Heart left ventricle (tissue), 13 donors: ENCODE measurements at regions not wholly inside any gene's neighbourhood (a gene's known extent, or its start where the extent isn't known, plus 50 kb on each side); places are given as distances from the start of the nearest gene placed in this dataset.

Source experiments
- POLR2A ChIP-seq, 2 donors: fragments of 450-650 bp; IDR thresholded peaks; one replicate each; pipeline ENCODE4 v1.6.1; 2017; ENCODE audit warnings: antibody characterized with exemption in 2 of 2, mild to moderate bottlenecking in 2 of 2, moderate library complexity in 2 of 2
- TF ChIP-seq, protein P1 (sequence below), 12 donors: fragments of 200-600 bp; sonication (generic) in 4 of 12; IDR thresholded peaks; one replicate each; pipeline versions ENCODE4 v1.5.0 to v1.8.0; 2018 to 2022; ENCODE audit warnings: antibody characterized with exemption in 12 of 12, mild to moderate bottlenecking in 5 of 12
- donor health status: ischemic (EF 13 %, LVEDD 7.1; RV severe dilation, severe dysfunction).
- donor health status: DM: no; HTN: yes; CAD: no.
- donor health status: DM: no; HTN: no; CAD: no.
- donor health status: ischemic (EF 25% LVEDD 6.9; RV normal size, moderate dysfunction).
- donor health status: ischemic (EF 25% LVEDD 5.7; RV mildly dilated, moderate dysfunction).
- donor health status: ischemic (EF 35%, LVEDD 5.7; RV mildly dilated, moderate dysfunction).
- donor health status: nonischemic (EF 11% LVEDD 7.7; RV severe dilation, severe dysfunction).
- donor health status: DM: yes; HTN: yes; CAD: no.
- donor health status: PGD.
- donor health status: ischemic (EF 29% LVEDD 5.4; RV normal size, mild dysfunction).
- donor health status: nonischemic (EF 23%, LVEDD 6.1; RV moderate dilation, normal function).

DNA sequence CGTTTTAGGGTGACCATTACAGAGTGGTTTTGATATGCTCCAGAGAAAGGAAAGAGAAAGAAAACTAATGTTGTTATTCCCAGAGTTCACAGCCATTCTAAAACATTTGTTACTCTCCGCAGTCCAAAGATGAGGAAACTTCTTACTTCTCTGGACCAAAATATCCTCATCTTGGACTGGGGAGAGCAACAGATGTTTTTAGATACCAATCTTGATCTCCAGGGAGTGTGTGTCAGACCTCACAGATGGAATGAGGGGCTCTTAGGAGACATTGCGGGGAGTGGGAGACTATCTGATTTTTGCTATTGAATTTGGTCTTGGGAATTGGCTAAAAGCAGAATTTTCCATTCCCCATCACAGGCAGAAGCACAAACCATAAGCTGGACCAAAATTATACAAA, 110.8 kb downstream of the TNFAIP3 start:
- TF ChIP-seq POLR2A (IDR thresholded peaks at IDR 0.05): no peak
- TF ChIP-seq, protein P1, sequence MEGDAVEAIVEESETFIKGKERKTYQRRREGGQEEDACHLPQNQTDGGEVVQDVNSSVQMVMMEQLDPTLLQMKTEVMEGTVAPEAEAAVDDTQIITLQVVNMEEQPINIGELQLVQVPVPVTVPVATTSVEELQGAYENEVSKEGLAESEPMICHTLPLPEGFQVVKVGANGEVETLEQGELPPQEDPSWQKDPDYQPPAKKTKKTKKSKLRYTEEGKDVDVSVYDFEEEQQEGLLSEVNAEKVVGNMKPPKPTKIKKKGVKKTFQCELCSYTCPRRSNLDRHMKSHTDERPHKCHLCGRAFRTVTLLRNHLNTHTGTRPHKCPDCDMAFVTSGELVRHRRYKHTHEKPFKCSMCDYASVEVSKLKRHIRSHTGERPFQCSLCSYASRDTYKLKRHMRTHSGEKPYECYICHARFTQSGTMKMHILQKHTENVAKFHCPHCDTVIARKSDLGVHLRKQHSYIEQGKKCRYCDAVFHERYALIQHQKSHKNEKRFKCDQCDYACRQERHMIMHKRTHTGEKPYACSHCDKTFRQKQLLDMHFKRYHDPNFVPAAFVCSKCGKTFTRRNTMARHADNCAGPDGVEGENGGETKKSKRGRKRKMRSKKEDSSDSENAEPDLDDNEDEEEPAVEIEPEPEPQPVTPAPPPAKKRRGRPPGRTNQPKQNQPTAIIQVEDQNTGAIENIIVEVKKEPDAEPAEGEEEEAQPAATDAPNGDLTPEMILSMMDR (IDR thresholded peaks at IDR 0.05): no peak
